K562 (cell line): ENCODE measurements at regions not wholly inside any gene's neighbourhood (a gene's known extent, or its start where the extent isn't known, plus 50 kb on each side); places are given as distances from the start of the nearest gene placed in this dataset.

Experiments
- E2F1 ChIP-seq: sonication (generic); formaldehyde crosslinking; IDR thresholded peaks from 2 replicates; pipeline ENCODE4 v1.8.1; 2023; ENCODE audit warnings: mild to moderate bottlenecking, missing genetic modification reagents, moderate library complexity
- MECOM ChIP-seq: fragments of 250-450 bp; sonication (Bioruptor Pico); IDR thresholded peaks from 2 replicates; pipeline ENCODE4 v1.8.0; 2022; ENCODE audit warnings: inconsistent platforms
- SMARCB1 ChIP-seq: IDR thresholded peaks from 2 replicates; pipeline ENCODE4 v1.6.1; 2011; ENCODE audit warnings: improper control_type of control experiment, low read depth; ENCODE audit not compliant: insufficient read length
- ZBTB1 ChIP-seq: sonication (generic); formaldehyde crosslinking; IDR thresholded peaks from 2 replicates; pipeline ENCODE4 v1.8.1; 2023; ENCODE audit warnings: missing genetic modification reagents, low read depth, mild to moderate bottlenecking, borderline replicate concordance

DNA sequence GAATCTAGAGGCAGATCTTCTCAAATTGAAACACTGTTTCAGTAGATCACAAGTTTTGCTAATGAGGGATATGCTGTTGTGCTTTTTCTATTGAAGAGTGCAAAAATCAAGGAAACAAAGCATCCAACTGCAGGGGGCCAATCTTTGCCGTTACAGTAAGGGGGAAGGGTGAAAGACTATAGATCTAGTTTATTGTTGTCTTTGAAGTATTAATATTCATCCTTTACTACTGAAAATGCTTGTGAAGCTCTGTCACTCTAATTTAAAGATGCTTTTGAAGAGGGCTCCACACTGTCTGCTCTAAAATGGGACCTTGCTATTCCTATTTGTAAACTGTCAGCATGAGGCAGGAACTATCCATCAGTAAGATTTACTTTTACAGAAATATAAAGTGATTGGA is 110.3 kb downstream of the MBL2 start:
- TF ChIP-seq E2F1 (CRISPR knock-in tag) (no peak), SMARCB1 (no peak), MECOM (no peak), ZBTB1 (CRISPR knock-in tag) (no peak)
